Neuron (in vitro differentiated cells): ENCODE measurements at regions not wholly inside any gene's neighbourhood (a gene's known extent, or its start where the extent isn't known, plus 50 kb on each side); places are given as distances from the start of the nearest gene placed in this dataset.
"Not testable (repeated sequence)": the region's sequence is repeated elsewhere in the genome, so short reads cannot be mapped to it uniquely, and the experiment has no call there.

Source experiments
- H2AFZ ChIP-seq: one replicate; pipeline ENCODE4 v1.6.1; 2013; ENCODE audit warnings: low read depth, mild to moderate bottlenecking, inconsistent platforms, low read length, moderate library complexity
- H3K27me3 ChIP-seq: one replicate; pipeline ENCODE4 v1.6.1; 2013; ENCODE audit warnings: low read length; ENCODE audit not compliant: insufficient read depth
- H3K36me3 ChIP-seq: one replicate; pipeline ENCODE4 v1.6.1; 2013; ENCODE audit warnings: low read length; ENCODE audit not compliant: insufficient read depth
- H3K4me1 ChIP-seq: one replicate; pipeline ENCODE4 v1.6.1; 2013; ENCODE audit warnings: low read length; ENCODE audit not compliant: insufficient read depth
- H3K4me3 ChIP-seq: 2 replicates; pipeline ENCODE4 v1.5.1; 2013; ENCODE audit warnings: mild to moderate bottlenecking, low read length, moderate library complexity
- H3K9me3 ChIP-seq: one replicate; pipeline ENCODE4 v1.6.1; 2013; ENCODE audit warnings: low read length

DNA sequence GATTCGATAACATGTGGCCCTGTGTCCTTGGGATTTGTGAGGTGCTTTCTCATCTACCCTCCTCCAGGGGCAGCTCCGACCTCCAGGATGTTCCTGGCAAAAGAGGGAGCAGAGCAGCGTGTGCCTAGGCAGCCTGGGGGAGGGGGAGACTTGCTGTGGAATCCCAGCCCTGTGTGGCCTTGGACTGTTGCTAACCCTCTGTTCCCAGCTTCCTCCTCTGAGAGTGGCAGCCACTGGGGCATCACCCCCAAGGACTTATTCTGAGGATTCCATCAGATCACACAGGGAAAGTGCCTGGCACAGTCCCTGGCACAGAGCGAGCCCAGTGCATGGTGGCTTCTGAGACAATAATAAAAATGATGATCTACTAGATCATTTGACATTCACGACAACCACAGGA is 265.1 kb upstream of the MVB12B start:
- H3K36me3 ChIP-seq, result no peaks in the 10 kb centered on the region
- H3K4me3 ChIP-seq, result no peak overlapping the region
- no peaks in the 10 kb centered on the region for H3K27me3 ChIP-seq
- no peaks in the 10 kb centered on the region for H3K9me3 ChIP-seq
- H3K4me1 ChIP-seq, result peaks cover 8% of the 10 kb centered on the region
- H2AFZ ChIP-seq, result no peak overlapping the region

DNA sequence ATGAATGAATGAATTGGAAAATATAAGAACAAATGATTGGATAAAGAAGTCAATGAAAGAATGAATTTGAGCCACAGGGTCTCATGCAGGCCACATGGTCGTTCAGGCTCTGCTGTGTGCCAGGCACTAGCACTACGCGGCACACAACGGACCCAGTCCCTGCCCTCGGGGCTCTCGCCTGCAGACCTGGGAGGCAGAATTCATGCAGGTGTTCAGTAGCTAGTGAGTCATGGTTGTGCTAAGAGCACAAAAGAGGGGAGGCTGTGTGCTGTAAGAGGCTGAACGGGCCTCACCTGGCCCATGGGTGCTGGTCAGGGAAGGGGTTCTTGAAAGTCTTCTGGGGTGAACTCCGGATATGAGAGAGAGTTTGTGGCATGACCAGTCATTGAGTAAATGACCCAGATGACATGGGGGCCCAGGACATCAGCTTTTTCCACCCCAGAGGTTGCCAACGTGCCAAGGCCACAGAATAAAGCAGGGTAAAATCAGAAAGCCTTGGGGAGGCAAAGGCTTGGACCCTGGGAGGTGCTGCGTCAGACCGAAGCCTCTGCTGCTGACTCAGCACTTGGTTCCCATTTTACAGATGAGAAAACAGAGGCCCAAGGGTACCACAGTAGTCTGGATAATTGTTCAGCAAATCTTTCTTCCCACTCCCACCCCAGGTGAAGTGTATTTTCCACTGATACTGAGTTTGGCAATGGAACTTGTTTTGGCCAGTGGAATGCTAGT is 264.3 kb upstream of the MVB12B start:
- Histone ChIP-seq H3K4me1 (peaks cover 8% of the 10 kb centered on the region), H2AFZ (no peak overlapping the region), H3K27me3 (no peaks in the 10 kb centered on the region), H3K4me3 (no peak overlapping the region), H3K36me3 (no peaks in the 10 kb centered on the region), H3K9me3 (no peaks in the 10 kb centered on the region)

DNA sequence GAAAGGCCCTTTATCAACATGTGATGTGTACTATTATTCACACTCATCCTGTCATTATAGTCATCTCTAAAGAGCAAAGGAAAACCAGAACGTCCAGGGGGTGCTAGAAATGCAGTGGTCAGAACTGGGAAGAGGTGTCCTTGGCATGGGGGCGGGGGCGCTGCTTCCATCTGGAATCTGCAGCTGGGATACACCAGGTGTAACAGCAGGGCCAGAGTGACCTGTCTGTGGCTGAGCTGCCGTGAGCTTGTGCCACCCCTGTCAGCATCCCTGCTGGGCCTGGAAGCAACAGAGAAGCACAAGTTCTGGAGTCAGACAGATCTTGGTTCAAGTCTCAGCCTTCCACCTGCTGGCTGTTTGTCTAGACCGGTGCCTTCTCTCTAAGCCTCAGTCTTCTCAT is 263.3 kb upstream of the MVB12B start:
- Histone ChIP-seq H3K36me3 (no peaks in the 10 kb centered on the region), H3K4me1 (peaks cover 4% of the 10 kb centered on the region), H3K4me3 (no peak overlapping the region), H3K9me3 (no peaks in the 10 kb centered on the region), H2AFZ (no peak overlapping the region), H3K27me3 (no peaks in the 10 kb centered on the region)

DNA sequence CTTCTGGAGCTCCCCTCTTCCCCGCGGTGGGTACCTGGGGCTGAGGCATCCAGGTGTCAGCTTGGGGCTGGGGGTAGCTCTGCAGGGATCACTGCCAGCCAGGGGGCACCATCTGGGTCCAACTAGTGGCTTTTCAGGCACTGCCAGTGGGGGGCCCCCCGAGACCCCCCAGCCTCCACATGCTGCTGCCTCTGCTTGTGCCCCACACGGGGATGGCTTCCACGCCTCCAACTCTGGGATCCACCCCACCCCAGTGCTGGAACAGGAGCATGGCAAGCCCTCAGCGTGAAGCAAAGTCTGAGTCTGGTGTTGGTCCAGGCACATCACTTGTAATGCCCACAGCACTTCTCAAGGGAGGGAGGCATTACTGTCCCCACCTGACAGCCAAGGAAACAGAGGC is 260.5 kb upstream of the MVB12B start:
- H3K9me3 ChIP-seq, result no peaks in the 10 kb centered on the region
- H3K4me1 ChIP-seq, result no peaks in the 10 kb centered on the region
- no peak overlapping the region for H3K4me3 ChIP-seq
- H3K27me3 ChIP-seq, result no peaks in the 10 kb centered on the region
- H3K36me3 ChIP-seq, result no peaks in the 10 kb centered on the region
- H2AFZ ChIP-seq, result no peak overlapping the region

DNA sequence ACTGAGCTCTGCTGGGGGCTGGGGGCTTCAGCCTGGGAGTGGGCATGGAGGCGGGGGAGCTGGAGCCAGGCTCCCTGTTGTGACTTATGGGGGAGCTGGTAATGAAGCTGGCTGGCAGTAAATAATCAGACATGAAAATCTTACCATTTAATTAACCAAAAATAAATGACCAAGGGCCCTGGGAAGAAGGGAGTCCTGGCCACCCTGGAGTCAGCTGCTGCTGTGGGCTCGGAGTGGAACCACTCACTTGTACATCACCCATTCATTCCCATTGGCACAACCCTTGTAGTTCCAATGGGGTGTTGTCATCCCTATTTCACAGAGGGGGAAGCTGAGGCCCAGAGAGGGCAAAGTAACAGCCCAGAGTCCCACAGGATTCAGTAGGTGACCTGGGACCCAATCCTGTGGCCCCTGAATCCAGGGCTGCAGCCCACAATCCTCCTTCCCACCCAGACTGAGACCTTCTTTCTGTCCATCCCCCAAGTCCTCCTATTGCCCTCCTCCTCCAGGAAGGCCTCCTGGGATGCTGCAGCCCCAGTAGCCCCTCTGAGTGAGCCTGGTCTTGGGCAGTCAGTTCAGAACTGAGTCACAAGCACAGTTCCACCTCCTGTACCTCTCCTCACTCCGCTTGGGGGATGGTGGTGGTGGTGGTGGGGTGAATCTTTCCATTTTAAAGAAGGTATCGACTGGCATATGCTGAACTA is 259.4 kb upstream of the MVB12B start:
- Histone ChIP-seq H3K9me3 (no peaks in the 10 kb centered on the region), H3K4me1 (no peaks in the 10 kb centered on the region), H3K36me3 (no peaks in the 10 kb centered on the region), H3K27me3 (no peaks in the 10 kb centered on the region), H3K4me3 (no peak overlapping the region), H2AFZ (no peak overlapping the region)

DNA sequence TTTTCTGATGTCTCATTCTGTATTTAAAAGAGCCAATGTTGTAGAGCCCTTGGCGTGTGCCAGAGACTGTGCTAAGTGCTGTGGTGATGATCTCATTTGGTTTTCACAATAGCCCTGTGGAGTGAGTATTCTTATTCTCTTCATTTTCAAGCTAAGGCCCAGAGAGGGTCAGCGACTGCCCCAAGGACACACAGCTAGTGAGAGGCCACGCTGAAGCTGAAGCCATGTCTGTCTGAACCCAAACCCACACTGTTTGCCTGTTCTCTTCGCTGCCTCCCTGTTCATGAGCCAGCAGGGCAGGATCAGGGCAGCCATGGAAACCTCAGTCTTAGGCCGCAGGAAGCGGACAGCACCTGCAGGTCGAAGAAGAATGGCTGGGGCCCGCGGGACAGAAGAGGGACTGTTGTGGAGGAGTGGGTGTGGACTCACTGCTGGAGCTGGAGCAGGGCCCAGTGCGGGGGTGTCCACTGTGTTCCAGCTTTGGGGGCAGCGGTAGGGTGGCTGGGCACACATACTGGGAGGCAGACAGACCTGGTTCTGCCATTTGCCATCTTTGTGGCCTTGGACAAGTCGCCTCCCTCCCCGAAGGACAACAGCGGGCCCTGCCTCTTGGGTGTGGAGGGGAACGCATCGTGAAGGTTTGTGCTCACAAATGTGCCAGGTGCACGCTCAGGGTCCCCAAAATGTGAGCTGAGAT is 257.9 kb upstream of the MVB12B start:
- H3K4me1 ChIP-seq, result no peaks in the 10 kb centered on the region
- peaks cover under 1% of the 10 kb centered on the region for H3K27me3 ChIP-seq
- no peak overlapping the region for H3K4me3 ChIP-seq
- no peak overlapping the region for H2AFZ ChIP-seq
- no peaks in the 10 kb centered on the region for H3K9me3 ChIP-seq
- H3K36me3 ChIP-seq, result no peaks in the 10 kb centered on the region

DNA sequence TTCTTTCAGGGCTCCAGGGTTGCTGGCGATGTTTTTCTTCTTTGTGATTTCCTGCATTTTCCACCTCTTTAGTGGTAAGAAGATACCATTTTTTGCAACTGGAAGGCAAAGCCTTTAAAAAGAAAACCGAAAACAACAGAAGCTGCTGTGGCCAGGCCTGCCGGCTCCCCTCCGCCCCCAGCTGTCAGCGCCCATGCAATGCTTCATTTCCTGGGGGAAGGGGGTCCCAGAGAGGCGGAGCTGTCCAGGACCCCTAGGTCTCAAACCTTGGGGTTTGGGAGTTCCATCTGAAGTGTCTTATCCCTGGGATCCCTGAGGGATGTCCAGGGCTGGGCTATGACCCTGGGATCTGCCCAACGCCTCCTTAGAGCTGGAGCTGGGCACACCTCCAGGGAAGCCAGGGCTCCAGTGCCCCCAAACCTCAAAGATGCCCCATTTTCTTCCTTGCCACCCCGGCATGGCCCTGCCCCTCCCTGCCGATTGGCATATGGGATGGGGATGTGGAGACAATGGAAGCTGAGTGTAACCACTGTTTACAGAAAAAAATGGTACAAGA is 257.2 kb upstream of the MVB12B start:
- Histone ChIP-seq H3K4me1 (no peaks in the 10 kb centered on the region), H2AFZ (no peak overlapping the region), H3K36me3 (no peaks in the 10 kb centered on the region), H3K9me3 (no peaks in the 10 kb centered on the region), H3K27me3 (peaks cover 5% of the 10 kb centered on the region), H3K4me3 (no peak overlapping the region)

DNA sequence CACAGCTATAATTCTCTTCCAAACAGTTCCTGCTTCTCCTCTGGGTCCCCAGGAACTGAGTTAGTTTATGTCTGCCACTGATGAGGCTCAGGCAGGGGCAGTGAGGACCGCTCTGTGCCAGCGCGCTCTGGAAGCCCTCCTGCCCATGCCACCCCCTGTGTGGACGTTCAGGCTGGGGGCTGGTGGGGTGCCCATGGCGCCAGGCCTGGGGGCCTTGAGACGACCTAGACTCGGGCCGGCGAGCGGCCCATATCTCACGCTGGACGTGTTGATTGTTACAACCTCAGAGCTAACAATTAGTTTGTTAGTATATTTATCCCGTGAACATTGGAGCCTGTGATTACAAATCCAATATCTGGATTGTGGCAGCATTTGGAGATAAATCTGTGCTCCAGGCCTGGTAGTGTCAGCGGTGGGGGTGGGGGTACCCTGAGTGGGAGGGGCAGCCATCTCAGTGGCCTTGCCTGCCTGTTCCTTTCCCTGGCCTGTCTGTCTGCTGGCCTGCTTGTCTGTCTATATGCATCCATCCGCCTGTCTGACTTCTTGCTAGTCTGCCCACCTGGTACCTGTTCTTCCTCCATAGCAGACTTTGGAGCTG is 256.5 kb upstream of the MVB12B start:
- H2AFZ ChIP-seq, result no peak overlapping the region
- no peaks in the 10 kb centered on the region for H3K9me3 ChIP-seq
- H3K4me1 ChIP-seq, result no peaks in the 10 kb centered on the region
- H3K27me3 ChIP-seq, result peaks cover 5% of the 10 kb centered on the region
- H3K4me3 ChIP-seq, result no peak overlapping the region
- H3K36me3 ChIP-seq, result no peaks in the 10 kb centered on the region

DNA sequence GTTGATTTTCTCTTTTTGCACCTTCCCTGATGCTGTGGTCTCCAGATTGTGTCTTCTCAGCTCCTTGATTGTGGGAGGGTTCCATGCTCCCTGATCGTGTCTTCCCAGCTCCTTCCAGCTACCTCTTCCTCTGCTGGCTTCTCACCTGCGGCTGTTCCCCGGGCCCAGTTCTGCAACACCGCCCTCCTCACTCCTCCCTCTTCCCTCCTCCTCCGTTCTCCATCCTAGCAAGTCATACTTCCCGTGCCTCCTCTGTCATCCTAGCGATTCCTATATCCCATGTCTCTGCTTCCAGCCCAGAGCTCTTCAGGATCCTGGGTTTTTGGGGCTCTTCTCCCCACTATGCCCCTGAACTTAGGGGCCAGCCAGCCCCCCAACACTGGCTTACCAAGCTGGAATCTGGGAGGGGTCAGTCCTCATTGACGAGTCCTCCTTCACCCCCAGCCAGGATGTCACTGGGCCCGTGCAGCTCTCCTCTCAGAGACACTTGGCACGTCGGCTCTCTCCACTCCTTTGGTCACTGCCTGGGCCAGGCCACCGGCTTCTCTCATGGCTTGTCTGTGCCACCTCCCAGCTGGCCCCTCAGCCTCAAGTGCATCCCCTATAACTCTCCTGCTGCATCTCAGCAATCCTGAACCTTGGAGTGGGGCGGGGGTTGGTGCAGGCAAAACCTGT is 255.4 kb upstream of the MVB12B start:
- Histone ChIP-seq H3K4me1 (no peaks in the 10 kb centered on the region), H2AFZ (no peak overlapping the region), H3K27me3 (peaks cover 5% of the 10 kb centered on the region), H3K36me3 (no peaks in the 10 kb centered on the region), H3K9me3 (no peaks in the 10 kb centered on the region), H3K4me3 (no peak overlapping the region)

DNA sequence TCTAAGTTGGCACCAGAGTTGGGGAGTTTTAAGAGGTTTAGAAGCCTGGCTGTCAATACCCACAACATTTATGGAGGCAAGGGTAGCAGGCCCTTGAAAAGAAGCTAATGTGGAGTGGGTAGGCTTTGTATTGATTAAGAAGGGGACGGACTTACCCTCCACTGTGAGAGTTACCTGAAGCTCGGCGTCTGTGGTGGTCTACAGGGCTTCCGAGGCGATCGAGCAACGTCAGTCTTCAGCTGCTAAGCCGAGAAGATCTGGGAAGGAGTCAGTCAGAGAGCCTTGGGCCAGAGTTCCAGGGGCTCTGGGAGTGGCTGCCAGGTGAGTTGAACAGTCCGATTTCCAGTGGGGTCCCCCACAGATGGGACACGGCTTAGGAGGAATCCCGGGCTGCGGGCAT is 249.0 kb upstream of the MVB12B start:
- H3K27me3 ChIP-seq, result not testable (repeated sequence)

DNA sequence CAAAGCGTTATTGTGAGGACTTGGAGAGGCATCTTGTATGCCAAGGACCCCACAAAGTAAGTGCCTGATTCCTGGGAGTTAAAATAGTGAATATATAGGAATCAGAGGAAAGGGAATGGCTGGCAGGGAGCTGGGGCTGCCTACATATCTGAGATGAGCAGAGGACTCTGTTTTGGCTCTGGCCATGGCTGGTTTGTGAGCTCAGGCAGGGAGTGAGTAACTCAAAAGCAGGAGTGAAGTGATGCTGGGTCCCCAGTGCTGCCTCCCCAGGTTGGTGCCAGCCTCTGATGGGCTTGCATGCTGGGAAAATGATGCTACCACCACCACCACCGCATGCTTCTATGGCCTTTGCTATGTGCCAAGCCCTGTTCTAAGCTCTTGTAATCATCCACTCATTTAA is 246.0 kb upstream of the MVB12B start:
- H2AFZ ChIP-seq, result no peak overlapping the region
- no peaks in the 10 kb centered on the region for H3K9me3 ChIP-seq
- no peak overlapping the region for H3K4me3 ChIP-seq
- H3K36me3 ChIP-seq, result no peaks in the 10 kb centered on the region
- H3K27me3 ChIP-seq, result peaks cover 5% of the 10 kb centered on the region
- no peaks in the 10 kb centered on the region for H3K4me1 ChIP-seq

More for the DNA sequence above, 249.0 kb upstream of the MVB12B start:
- H3K4me1 ChIP-seq, H2AFZ ChIP-seq, H3K36me3 ChIP-seq, H3K9me3 ChIP-seq, H3K4me3 ChIP-seq: not testable (repeated sequence)

DNA sequence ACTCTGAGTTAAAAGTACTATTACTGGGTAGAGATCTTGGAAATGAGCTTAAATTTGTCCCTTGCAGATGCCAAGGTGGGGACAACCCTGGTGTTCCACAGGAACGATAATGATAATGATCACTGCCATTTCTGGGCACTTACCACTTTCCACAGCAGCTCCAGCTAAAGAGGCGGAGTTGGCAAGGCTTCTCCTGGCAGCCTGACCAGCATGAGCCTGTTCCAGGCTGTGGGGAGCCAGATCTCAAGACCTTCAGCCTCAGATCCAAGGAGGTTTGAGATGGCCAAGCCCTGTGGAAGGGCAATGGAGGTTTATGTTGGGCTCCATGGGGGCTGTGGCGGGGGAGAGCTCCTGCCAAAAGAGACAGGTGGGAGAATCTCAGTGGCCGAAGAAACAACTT is 244.9 kb upstream of the MVB12B start:
- Histone ChIP-seq H3K4me3 (no peak overlapping the region), H2AFZ (no peak overlapping the region), H3K4me1 (no peaks in the 10 kb centered on the region), H3K9me3 (no peaks in the 10 kb centered on the region), H3K36me3 (no peaks in the 10 kb centered on the region), H3K27me3 (peaks cover 5% of the 10 kb centered on the region)
